Keratinocyte (primary cell): ENCODE measurements at regions not wholly inside any gene's neighbourhood (a gene's known extent, or its start where the extent isn't known, plus 50 kb on each side); places are given as distances from the start of the nearest gene placed in this dataset.

Experiments
- DNase-seq: peaks from one replicate; pipeline ENCODE4 v3.0.0-alpha.2; 2011; ENCODE audit warnings: low read depth, missing footprints, low spot score
- FAIRE-seq: peaks from 2 replicates; lab custom pipeline; 2011; peaks lifted over from hg19 to GRCh38; lab: Jason Lieb, UNC
- H2AFZ ChIP-seq: 2 replicates; pipeline ENCODE4 v1.6.0; 2012; ENCODE audit warnings: low read length, control low read depth, inconsistent platforms; ENCODE audit not compliant: control insufficient read depth
- H3K27ac ChIP-seq: 2 replicates; pipeline ENCODE4 v1.5.1; 2011; ENCODE audit warnings: low read length; ENCODE audit not compliant: control insufficient read depth, insufficient read depth
- H3K27me3 ChIP-seq: 3 replicates; pipeline ENCODE4 v1.6.0; 2011; ENCODE audit warnings: low read length; ENCODE audit not compliant: control insufficient read depth, insufficient read depth; ENCODE audit errors: extremely low read depth
- H3K36me3 ChIP-seq, 2 experiments: 2 replicates in 1 of 2; 3 replicates in 1 of 2; pipeline ENCODE4 v1.5.1; 2011; ENCODE audit warnings: low read length in 2 of 2, mild to moderate bottlenecking in 1 of 2; ENCODE audit not compliant: control insufficient read depth in 2 of 2, insufficient read depth in 2 of 2; ENCODE audit errors: extremely low read depth in 1 of 2
- H3K4me1 ChIP-seq: 3 replicates; pipeline ENCODE4 v1.5.1; 2011; ENCODE audit warnings: low read length; ENCODE audit not compliant: control insufficient read depth, insufficient read depth; ENCODE audit errors: extremely low read depth
- H3K4me2 ChIP-seq: 3 replicates; pipeline ENCODE4 v1.6.0; 2011; ENCODE audit warnings: low read depth, low read length; ENCODE audit not compliant: control insufficient read depth, insufficient read depth; ENCODE audit errors: extremely low read depth
- H3K4me3 ChIP-seq, 3 experiments: fragments of 200-600 bp in 1 of 3; sonication (generic) in 1 of 3; 2 replicates in 2 of 3; 3 replicates in 1 of 3; pipeline ENCODE4 v1.5.1; 2011 to 2016; ENCODE audit warnings: low read length in 3 of 3, mild to moderate bottlenecking in 3 of 3, control low read depth in 2 of 3, inconsistent platforms in 1 of 3, low read depth in 1 of 3, mixed read lengths in 1 of 3, mixed run types in 1 of 3, moderate library complexity in 1 of 3; ENCODE audit not compliant: control insufficient read depth in 2 of 3, insufficient read depth in 2 of 3; ENCODE audit errors: extremely low read depth in 1 of 3
- H3K79me2 ChIP-seq: 2 replicates; pipeline ENCODE4 v1.6.0; 2012; ENCODE audit warnings: low read length; ENCODE audit not compliant: control insufficient read depth, insufficient read depth
- H3K9ac ChIP-seq: 3 replicates; pipeline ENCODE4 v1.6.0; 2011; ENCODE audit warnings: low read length; ENCODE audit not compliant: control insufficient read depth, insufficient read depth; ENCODE audit errors: extremely low read depth
- H3K9me1 ChIP-seq: 3 replicates; pipeline ENCODE4 v1.6.0; 2011; ENCODE audit warnings: low read length; ENCODE audit not compliant: control insufficient read depth, insufficient read depth; ENCODE audit errors: extremely low read depth
- H3K9me3 ChIP-seq: 2 replicates; pipeline ENCODE4 v1.5.1; 2012; ENCODE audit warnings: low read depth, low read length; ENCODE audit not compliant: control insufficient read depth
- H4K20me1 ChIP-seq: 3 replicates; pipeline ENCODE4 v1.6.0; 2011; ENCODE audit warnings: low read length; ENCODE audit not compliant: control insufficient read depth, insufficient read depth; ENCODE audit errors: extremely low read depth
- CTCF ChIP-seq, 3 experiments: IDR thresholded peaks in 1 of 3; conservative IDR thresholded peaks in 1 of 3; optimal IDR thresholded peaks in 1 of 3; 2 replicates in 2 of 3; 3 replicates in 1 of 3; pipeline versions ENCODE3 to v1.5.1; 2011; ENCODE audit warnings: low read length in 3 of 3, mild to moderate bottlenecking in 3 of 3, moderate library complexity in 2 of 3, control low read depth in 1 of 3, inconsistent platforms in 1 of 3; ENCODE audit not compliant: insufficient read depth in 2 of 3; ENCODE audit errors: extremely low read depth in 1 of 3
- EZH2 ChIP-seq: IDR thresholded peaks from one replicate; pipeline ENCODE4 v1.6.1; 2012; ENCODE audit warnings: inconsistent platforms, mild to moderate bottlenecking, low read length, moderate library complexity
- dilution Hi-C: fragments of 300-500 bp; cut with MboI; formaldehyde crosslinking; loops from one replicate; pipeline ENCODE4 v1.7.0; 2020; ENCODE audit warnings: low sequenced_read_pairs; ENCODE audit not compliant: extremely low pct_ligation_motif_present

- DNase-seq (no peak), FAIRE-seq (no peak)
- no peak overlapping the region for H3K9ac ChIP-seq
- H3K27me3 ChIP-seq = no peaks in the 10 kb centered on the region
- H3K4me2 ChIP-seq = no peak overlapping the region
- no peaks in the 10 kb centered on the region for H3K36me3 ChIP-seq
- no peak overlapping the region for H2AFZ ChIP-seq
- H3K4me1 ChIP-seq = peaks cover 10% of the 10 kb centered on the region
- no peak overlapping the region for H3K4me3 ChIP-seq
- no peaks in the 10 kb centered on the region for H4K20me1 ChIP-seq
- TF ChIP-seq EZH2 = no peak
- no peak overlapping the region for H3K27ac ChIP-seq
- H3K9me3 ChIP-seq = no peaks in the 10 kb centered on the region
- dilution Hi-C loops = no loop called here
- H3K9me1 ChIP-seq = no peaks in the 10 kb centered on the region
- H3K79me2 ChIP-seq = no peaks in the 10 kb centered on the region
These were observed 629.3 kb upstream of the RGMB start for GRCh38 chr5:98144116-98144515.

GRCh38 chr5:98144710-98145109 lies 628.8 kb upstream of the RGMB start:
- Histone ChIP-seq H2AFZ (peak overlapping the region; percentile 25), H4K20me1 (no peaks in the 10 kb centered on the region), H3K9ac (no peak overlapping the region), H3K4me3 (no peak overlapping the region), H3K27ac (no peak overlapping the region), H3K9me3 (no peaks in the 10 kb centered on the region), H3K9me1 (no peaks in the 10 kb centered on the region), H3K27me3 (no peaks in the 10 kb centered on the region), H3K36me3 (no peaks in the 10 kb centered on the region), H3K4me2 (peak overlapping the region; percentile 22), H3K79me2 (no peaks in the 10 kb centered on the region), H3K4me1 (peaks cover 10% of the 10 kb centered on the region)
- peak; percentile 35 for DNase-seq
- TF ChIP-seq EZH2 (no peak), CTCF (optimal IDR thresholded peaks at IDR 0.05 in 1 of 3, IDR thresholded peaks at IDR 0.05 in 1 of 3, conservative IDR thresholded peaks at IDR 0.05 in 1 of 3; ENCODE audit: extremely low read depth in 1 of 3, insufficient read depth in 2 of 3, low read length in 3 of 3) (no peak)
- dilution Hi-C loops = no loop called here
- FAIRE-seq = peak; percentile 92

GRCh38 chr5:98157368-98157767 lies 616.1 kb upstream of the RGMB start:
- dilution Hi-C loops = no loop called here
- DNase-seq (no peak), FAIRE-seq (no peak)
- no peaks in the 10 kb centered on the region for H3K9me1 ChIP-seq
- no peaks in the 10 kb centered on the region for H3K36me3 ChIP-seq
- H3K27ac ChIP-seq = no peak overlapping the region
- TF ChIP-seq CTCF (optimal IDR thresholded peaks at IDR 0.05 in 1 of 3, IDR thresholded peaks at IDR 0.05 in 1 of 3, conservative IDR thresholded peaks at IDR 0.05 in 1 of 3; ENCODE audit: extremely low read depth in 1 of 3, insufficient read depth in 2 of 3, low read length in 3 of 3) = no peak
- no peak for TF ChIP-seq EZH2
- no peak overlapping the region for H3K4me2 ChIP-seq
- no peaks in the 10 kb centered on the region for H3K9me3 ChIP-seq
- H3K9ac ChIP-seq = no peak overlapping the region
- no peaks in the 10 kb centered on the region for H3K27me3 ChIP-seq
- H3K79me2 ChIP-seq = no peaks in the 10 kb centered on the region
- no peaks in the 10 kb centered on the region for H4K20me1 ChIP-seq
- H2AFZ ChIP-seq = no peak overlapping the region
- H3K4me3 ChIP-seq = no peak overlapping the region
- no peaks in the 10 kb centered on the region for H3K4me1 ChIP-seq
